GM19193 (cell line): ENCODE measurements at regions not wholly inside any gene's neighbourhood (a gene's known extent, or its start where the extent isn't known, plus 50 kb on each side); places are given as distances from the start of the nearest gene placed in this dataset.

Experiments used
- POLR2A ChIP-seq: IDR thresholded peaks from 4 replicates; pipeline ENCODE4 v1.6.1; 2011; ENCODE audit not compliant: insufficient read depth, insufficient read length; ENCODE audit errors: extremely low read depth

DNA sequence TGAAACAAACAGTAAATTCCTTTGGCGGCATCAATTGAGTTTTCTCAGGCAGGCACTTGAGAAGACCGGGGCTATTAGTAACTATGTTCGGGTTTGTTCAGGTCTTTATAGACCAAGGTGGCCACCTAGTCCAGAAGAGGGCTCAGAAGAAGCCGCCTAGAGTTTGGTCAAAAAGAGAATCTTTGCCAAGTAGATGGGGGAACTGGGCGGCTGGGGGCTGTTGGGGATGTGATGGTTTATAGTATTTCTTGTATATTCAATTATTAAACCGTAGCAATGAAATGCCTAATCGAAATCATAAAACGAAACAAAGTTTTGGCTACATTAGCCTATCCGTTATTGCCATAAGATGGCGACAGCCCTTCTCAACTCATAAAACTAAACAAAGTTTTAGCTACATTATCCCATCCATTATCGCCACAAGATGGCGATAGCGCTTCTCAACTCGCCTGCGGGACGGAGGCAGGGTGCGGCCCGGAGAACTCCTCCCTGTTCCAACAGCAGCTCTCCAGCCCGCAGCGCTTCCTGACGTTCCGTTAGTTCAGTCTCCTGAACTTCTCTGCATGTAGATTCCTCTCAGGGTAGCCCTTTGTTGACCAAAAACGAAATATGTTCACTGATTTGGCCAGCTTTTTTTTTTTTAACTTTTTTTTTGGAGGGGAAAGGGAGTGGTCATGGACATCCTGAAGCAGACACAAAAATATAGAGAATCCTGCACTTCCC lies 120.5 kb upstream of the PRSS16 start:
- TF ChIP-seq POLR2A: peak; percentile 44

DNA sequence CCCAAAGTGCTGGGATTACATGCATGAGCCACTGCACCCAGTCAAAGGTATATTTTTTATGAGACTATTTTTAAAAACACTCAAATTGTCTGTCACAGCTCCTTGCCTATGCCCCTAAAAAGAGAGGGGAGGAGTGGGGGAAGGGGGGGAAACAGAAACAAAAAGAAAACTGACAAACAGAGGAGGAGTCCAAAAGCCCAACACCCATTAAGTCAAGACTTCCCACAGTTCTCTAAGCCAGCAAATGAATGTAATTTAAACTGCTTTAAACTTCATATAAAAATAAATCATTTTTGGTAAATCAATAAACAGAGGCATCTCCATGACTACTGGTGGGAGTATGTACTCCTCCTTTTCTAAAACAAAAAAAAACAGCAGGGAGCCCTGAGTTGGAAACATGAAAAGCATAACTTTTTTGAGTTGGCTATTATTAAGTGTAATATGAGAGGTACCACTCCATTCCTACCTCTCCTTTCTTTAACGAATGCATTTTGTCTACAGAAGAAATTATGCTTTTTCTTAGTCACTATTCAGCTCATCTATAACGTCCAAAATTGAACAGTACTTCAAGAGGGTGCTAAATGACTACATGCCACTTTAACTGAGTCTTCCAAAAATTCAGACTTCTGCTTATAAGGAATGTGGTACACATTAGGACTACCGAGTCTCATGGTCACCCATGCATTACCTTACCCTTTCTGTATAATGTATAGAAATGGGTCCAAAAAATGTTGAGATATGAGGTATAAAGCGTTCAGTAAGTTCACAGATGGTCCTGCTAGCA lies 119.0 kb upstream of the PRSS16 start:
- no peak for TF ChIP-seq POLR2A

DNA sequence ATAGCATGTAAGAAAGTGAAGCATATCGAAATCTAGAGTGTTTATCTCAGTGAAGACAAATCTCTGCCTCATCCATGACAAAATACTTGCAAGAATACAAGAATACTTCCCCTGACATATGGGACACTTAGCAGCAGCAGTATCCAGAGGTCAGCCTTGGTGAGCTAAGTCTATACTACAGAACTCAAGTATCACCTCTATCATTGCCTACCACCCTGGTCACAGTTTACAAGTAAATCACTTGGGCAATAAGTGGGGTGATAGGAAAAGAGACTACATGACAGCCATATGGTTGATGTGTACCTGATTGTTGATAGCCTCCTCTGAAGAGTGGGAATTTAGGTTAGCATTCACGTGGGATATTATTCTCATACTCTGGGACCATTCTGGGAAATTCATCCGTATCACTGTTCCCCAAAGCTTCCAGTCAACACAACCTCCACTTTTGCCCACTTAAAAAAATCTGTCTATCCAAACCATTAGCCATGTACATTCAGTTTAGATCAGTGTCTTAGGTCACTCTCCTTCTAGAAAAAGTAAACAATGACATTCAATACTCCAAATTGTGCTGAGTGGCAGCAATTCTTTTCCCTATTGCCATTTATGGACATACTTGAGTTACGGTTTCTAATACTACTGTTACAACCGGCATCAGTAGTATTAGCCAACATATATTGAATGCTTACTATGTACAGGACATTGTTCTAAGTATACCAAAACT lies 118.2 kb upstream of the PRSS16 start:
- no peak for TF ChIP-seq POLR2A

DNA sequence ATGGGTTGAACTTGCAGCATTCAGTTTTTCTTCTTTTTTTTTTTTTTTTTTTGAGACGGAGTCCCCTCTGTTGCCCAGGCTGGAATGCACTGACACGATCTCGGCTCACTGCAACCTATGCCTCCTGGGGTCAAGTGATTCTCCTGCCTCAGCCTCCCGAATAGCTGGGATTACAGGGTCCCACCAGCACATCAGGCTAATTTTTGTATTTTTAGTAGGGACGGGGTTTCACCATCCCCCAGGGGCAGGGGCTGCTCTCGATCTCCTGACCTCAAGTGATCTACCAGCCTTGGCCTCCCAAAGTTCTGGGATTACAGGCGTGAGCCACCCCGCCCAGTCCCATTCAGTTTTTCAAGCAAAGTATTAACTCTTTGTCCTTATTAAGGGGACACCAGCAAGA lies 117.6 kb upstream of the PRSS16 start:
- TF ChIP-seq POLR2A: no peak

DNA sequence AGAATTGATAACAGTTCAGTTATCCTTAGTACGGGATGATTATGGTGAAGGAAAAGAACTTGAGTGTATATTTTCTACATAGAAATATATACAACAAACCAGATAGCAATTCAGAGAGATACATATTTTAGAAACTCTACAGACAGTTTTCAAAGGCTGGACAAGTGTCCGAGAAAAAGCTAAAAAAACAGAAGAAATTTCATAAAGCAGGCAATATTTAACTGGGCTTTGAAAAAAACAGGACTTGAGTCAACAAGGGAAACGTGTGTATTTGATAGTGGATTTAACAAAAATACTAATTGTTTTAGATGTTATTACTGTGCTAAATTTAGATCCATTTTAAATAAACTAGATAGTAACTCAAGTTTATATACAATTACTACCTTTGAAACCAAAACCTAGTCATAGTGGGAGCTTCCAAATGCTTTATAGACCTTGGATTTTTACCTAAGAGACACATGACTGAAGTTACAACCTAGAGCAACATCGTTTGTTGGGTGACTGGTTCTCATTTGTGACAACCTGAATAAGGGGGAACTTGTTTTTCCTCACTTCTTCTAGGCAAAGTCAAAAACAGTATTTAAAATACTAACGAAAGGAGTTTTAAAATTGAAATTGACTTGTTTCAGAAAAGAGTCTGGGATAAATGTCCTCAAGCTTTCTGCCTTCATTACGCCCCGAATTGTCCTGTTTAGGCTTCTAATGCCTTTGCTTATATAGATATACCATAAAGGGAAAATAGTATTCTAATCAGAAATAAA lies 116.7 kb upstream of the PRSS16 start:
- no peak for TF ChIP-seq POLR2A

DNA sequence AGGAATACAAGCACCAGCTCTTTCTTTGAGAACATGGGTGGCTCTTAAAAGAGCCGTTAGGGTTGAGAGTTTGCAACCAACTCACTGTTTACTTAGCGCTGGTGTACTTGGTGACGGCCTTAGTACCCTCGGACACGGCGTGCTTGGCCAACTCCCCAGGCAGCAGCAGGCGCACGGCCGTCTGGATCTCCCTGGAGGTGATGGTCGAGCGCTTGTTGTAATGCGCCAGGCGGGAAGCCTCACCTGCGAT lies 115.3 kb upstream of the PRSS16 start:
- peak; percentile 95 for TF ChIP-seq POLR2A

DNA sequence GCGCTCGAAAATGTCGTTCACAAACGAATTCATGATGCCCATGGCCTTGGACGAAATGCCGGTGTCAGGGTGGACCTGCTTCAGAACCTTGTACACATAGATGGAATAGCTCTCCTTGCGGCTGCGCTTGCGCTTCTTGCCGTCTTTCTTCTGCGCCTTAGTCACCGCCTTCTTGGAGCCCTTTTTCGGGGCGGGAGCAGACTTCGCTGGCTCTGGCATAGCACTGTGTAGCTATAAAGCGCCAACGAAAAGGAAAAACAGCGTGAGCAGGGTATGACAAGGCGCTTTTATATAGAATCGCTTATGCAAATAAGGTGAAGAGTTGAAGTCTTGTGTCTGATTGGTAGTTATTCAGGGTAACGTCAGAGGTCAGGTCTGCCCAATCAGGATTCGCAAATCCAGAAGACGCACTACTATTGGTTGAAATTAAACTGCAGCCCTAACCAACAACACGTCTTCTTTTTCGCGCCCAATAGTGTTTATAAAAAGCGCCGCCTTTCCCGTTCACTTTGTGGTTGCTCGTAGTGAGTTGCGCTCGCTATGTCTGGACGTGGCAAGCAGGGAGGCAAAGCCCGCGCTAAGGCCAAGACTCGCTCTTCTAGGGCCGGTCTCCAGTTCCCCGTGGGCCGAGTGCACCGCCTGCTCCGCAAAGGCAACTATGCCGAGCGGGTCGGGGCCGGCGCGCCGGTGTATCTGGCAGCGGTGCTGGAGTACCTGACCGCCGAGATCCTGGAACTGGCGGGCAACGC lies 114.8 kb upstream of the PRSS16 start:
- TF ChIP-seq POLR2A: peak; percentile 98

DNA sequence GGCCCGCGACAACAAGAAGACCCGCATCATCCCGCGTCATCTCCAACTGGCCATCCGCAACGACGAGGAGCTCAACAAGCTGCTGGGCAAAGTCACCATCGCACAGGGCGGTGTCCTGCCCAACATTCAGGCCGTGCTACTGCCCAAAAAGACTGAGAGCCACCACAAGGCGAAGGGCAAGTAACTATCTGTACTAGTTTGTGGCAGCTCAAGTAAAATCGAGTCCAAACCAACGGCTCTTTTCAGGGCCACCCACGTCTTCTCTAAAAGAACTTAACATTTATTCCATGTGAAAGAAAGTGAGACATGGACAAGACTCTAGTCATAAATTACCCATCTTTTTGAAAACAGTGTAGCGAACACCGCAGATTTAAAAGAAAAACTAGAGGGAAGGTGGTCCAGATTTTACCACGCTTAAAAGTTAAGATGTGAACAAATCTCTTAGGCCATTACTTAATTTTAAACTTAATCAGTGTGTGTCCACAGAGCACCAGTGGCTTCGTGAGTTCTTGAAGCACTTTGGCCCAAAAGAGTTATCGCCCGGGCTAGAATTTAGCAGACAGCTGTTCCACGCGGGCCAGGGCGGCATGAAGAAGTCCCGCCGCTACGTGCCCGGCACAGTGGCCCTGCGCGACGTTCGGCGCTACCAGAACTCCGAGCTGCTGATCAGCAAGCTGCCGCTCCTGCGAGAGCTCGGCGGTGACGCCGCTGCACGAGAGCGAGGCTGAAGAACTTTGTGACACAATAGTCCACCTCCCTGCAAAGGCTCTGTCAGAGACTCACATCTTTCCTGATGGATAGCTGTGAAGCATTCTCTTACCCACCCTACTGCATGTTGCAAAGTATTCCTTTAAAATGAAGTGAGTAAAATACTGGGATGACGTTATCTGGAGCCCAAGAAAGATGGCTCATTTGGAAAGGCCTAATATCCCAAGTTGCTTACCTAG lies 113.9 kb upstream of the PRSS16 start:
- peak; percentile 95 for TF ChIP-seq POLR2A

DNA sequence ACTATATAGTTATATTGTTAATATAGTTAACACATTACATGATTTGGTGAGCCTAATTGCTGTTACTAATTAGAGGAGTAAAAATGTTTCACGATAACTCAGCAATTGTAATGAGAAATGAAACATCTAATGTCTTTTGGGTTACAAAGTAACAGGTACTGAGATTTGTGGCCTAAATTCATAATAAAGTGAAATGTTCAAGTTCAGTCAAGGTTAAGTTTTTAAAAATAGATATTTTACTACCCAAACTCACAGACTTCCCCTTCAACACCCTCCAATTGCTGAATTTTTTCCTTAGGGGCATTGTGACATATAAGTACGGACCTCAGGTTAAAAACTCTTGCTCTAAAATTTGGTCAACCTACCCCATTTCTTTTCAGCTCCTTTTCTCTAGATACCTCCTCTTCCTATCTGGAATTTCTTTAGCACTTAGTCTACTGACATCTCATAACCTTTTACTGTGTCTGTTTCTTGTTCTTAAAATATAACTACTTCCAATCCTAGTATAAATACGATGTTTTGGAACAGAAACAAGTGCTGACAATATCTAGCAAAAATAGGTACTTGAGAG lies 112.3 kb upstream of the PRSS16 start:
- TF ChIP-seq POLR2A: no peak

DNA sequence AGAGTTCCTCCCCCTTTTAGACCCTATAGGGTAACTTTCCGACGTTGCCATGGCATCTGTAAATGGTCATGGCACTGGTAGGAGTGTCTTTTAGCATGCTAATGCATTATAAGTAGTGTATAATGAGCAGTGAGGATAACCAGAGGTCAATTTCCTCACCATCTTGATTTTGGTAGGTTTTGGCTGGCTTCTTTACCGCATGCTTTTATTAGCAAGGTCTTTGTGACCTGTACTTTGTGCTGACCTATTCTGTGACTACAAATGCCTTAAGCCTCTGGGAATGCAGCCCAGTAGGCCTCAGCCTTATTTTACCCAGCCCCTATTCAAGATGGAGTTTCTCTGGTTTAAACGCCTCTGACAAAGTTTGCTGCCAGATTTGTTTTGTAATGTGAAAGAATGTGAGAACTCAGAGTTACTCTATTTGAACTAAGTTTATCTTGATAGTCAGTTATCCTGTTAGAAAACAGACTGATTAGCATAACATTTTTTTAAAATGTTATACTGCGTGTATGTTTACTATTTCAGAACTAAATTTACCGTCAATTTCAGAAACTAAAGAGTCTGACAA lies 111.3 kb upstream of the PRSS16 start:
- no peak for TF ChIP-seq POLR2A

DNA sequence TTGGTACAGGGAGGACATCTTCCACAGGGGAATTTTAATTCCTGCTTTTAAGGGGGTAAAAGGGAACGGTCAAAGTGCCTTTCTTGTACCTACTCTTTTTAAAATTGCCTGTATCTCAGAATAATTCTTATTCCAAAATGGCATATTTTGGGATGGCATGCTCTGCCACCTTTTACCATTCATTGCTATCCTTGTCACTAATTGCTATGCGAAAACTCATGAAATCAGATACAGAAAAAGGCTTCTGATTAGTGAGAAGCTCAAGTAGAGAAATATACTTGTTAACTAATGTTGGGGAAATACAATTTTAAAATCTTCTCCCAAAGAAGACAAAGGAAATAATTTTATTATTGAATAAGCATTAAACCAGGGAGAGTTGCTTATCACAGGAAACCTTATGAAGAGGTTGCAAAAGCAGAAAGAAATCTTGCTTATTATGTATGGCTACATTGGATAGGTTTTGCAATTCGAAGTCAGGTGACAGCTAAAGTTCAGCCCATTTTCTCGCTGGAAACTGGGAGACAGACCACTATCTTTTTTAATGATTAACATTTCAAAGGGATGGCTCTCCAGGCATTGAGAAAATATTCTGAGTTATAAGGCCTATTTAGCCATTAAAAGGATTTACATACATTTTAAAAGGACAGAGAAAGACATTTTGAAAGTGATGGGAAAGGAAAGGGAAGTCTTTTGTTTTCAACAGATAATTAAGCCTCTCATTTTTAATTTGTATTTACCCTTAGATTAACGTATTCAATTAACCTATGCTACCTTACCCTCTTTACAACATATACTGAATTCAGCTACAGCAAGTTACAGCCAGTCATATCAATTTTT lies 110.3 kb upstream of the PRSS16 start:
- no peak for TF ChIP-seq POLR2A

DNA sequence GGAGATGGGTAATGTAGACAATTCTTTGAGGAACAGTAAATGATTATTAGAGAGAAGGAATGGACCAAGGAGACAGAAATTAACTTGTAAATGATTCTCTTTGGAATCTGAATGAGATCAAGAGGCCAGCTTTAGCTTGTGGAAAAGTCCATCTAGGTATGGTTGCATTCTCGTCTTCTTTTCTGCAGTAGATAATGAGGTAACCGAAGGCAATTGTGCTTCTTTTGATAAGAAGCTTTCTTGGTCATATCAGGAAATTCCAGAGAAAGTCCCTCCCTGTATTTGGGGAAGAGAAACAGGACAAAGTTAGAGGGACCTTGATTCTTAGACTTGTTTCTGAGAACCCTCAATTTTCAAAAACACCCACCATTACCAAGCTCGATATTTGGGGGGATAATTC lies 109.1 kb upstream of the PRSS16 start:
- no peak for TF ChIP-seq POLR2A
